CD4-positive, alpha-beta T cell (primary cell): ENCODE measurements at regions not wholly inside any gene's neighbourhood (a gene's known extent, or its start where the extent isn't known, plus 50 kb on each side); places are given as distances from the start of the nearest gene placed in this dataset.
"Not testable (repeated sequence)": the region's sequence is repeated elsewhere in the genome, so short reads cannot be mapped to it uniquely, and the experiment has no call there.

ENCODE experiments used
- ATAC-seq: fragments of 200-7000 bp; cut with Tn5 transposase; one replicate; pipeline ENCODE4 v1.10.0; 2022; ENCODE audit warnings: mild to moderate bottlenecking; ENCODE audit not compliant: poor library complexity
- CTCF ChIA-PET: fragments of 350-600 bp; sonication (Branson Sonifier 250); formaldehyde crosslinking; loops from one replicate; lab custom pipeline; 2021; ENCODE audit warnings: antibody characterized with exemption, inconsistent platforms; lab: Charles Lee
- POLR2A ChIA-PET: fragments of 350-600 bp; sonication (Branson Sonifier 250); formaldehyde crosslinking; loops from one replicate; lab custom pipeline; 2021; ENCODE audit warnings: antibody characterized with exemption, inconsistent platforms; lab: Charles Lee
- DNase-seq, 14 experiments: peaks; one replicate each; pipeline ENCODE4 v3.0.0-alpha.2; 2013 to 2020; ENCODE audit warnings: mixed read lengths in 2 of 14
- H3K27ac ChIP-seq, 2 donors: one replicate each; pipeline versions ENCODE4 v1.5.1 to v1.7.0; 2013; ENCODE audit warnings: low read length in 2 of 2, low read depth in 1 of 2, mild to moderate bottlenecking in 1 of 2
- H3K27me3 ChIP-seq, 2 experiments: 1 replicate in 1 of 2; 2 replicates in 1 of 2; pipeline versions ENCODE4 v1.6.1 to v1.7.0; 2013; ENCODE audit warnings: low read length in 2 of 2, control low read depth in 1 of 2, mild to moderate bottlenecking in 1 of 2, moderate library complexity in 1 of 2; ENCODE audit not compliant: insufficient read depth in 2 of 2, control insufficient read depth in 1 of 2
- H3K36me3 ChIP-seq: one replicate; pipeline ENCODE4 v1.6.1; 2013; ENCODE audit warnings: low read length, control low read depth; ENCODE audit not compliant: insufficient read depth
- H3K4me1 ChIP-seq: one replicate; pipeline ENCODE4 v1.6.1; 2013; ENCODE audit warnings: low read length, control low read depth; ENCODE audit not compliant: insufficient read depth
- H3K4me3 ChIP-seq: one replicate; pipeline ENCODE4 v1.5.1; 2013; ENCODE audit warnings: mild to moderate bottlenecking, low read length, moderate library complexity
- H3K9me3 ChIP-seq, 2 experiments: 1 replicate in 1 of 2; 2 replicates in 1 of 2; pipeline versions ENCODE4 v1.6.1 to v1.7.0; 2013; ENCODE audit warnings: low read length in 2 of 2, mild to moderate bottlenecking in 2 of 2, control low read depth in 1 of 2, moderate library complexity in 1 of 2; ENCODE audit not compliant: control insufficient read depth in 1 of 2, insufficient read depth in 1 of 2
- H3K27ac Mint-ChIP-seq: one replicate; pipeline ENCODE4 v1.8.0; 2020; ENCODE audit warnings: mixed read lengths
- H3K27me3 Mint-ChIP-seq: one replicate; pipeline ENCODE4 v1.8.0; 2021; ENCODE audit warnings: mixed read lengths
- H3K36me3 Mint-ChIP-seq: one replicate; pipeline ENCODE4 v1.8.0; 2021; ENCODE audit warnings: low read depth, mixed read lengths
- H3K4me1 Mint-ChIP-seq: one replicate; pipeline ENCODE4 v1.8.0; 2021; ENCODE audit warnings: low read depth, mixed read lengths
- H3K4me3 Mint-ChIP-seq: one replicate; pipeline ENCODE4 v1.8.0; 2020; ENCODE audit warnings: mild to moderate bottlenecking, mixed read lengths
- H3K9me3 Mint-ChIP-seq: one replicate; pipeline ENCODE4 v1.8.0; 2020; ENCODE audit warnings: mixed read lengths
- intact Hi-C, 2 experiments: fragments of 100-400 bp; cut with DNase I in 1 of 2; cut with micrococcal nuclease in 1 of 2; formaldehyde crosslinking; loops; one replicate each; pipeline versions ENCODE4 v1.15.1 to v1.9.0; 2023 to 2025; cut with DNase I, micrococcal nuclease
- TF ChIP-seq, protein P1 (sequence below): fragments of 200-600 bp; IDR thresholded peaks from one replicate; pipeline ENCODE4 v1.8.0; 2022; ENCODE audit warnings: antibody characterized with exemption, mild to moderate bottlenecking

DNA sequence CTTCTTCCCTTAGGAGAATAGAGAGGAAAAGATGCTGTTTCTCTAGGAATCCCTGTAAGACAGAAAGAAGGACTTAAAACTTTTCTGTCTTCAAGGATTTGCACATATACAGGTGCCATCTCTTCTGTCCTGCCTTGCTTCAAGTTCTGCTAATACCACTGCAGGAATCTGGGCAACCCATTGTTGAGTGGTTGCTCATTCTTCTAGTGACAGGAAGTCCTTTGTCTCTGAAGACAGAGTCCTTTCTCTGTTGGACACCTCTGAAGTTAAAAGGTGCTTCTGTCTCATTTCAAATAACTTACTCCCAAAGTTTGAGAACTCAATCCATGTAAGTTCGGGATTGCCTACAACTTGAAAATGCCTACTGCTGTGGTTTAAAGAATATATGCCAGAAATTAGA lies 114.4 kb upstream of the TMTC4 start:
- TF ChIP-seq, protein P1, sequence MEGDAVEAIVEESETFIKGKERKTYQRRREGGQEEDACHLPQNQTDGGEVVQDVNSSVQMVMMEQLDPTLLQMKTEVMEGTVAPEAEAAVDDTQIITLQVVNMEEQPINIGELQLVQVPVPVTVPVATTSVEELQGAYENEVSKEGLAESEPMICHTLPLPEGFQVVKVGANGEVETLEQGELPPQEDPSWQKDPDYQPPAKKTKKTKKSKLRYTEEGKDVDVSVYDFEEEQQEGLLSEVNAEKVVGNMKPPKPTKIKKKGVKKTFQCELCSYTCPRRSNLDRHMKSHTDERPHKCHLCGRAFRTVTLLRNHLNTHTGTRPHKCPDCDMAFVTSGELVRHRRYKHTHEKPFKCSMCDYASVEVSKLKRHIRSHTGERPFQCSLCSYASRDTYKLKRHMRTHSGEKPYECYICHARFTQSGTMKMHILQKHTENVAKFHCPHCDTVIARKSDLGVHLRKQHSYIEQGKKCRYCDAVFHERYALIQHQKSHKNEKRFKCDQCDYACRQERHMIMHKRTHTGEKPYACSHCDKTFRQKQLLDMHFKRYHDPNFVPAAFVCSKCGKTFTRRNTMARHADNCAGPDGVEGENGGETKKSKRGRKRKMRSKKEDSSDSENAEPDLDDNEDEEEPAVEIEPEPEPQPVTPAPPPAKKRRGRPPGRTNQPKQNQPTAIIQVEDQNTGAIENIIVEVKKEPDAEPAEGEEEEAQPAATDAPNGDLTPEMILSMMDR: no peak
- CTCF ChIA-PET: no interaction called here
- no peak overlapping the region for H3K4me3 Mint-ChIP-seq

DNA sequence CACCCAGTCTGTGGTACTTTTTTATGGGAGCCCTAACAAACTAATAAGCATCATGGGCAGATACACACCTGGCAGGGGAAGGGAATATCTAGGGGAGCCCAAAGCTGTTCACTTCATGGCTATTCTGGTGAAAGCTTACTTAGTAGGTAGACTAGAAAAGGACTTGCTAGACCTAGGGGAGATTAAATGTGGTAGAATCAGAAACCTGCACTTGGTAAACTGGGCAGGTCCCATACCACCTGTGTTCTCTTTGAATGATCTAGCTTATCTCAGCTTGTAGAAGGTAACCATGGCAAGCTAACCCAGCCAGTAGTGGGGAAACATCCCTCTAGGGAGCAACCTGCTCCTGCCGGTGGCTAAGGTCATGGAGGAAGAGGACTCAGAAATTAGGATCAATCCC lies 113.9 kb upstream of the TMTC4 start:
- DNase-seq (no peak), ATAC-seq (no peak)
- peaks cover 0 to 3% of the 10 kb centered on the region in 2 experiments for H3K9me3 ChIP-seq
- ChIA-PET POLR2A (no interaction called here), CTCF (no interaction called here)
- no peaks in the 10 kb centered on the region for H3K4me1 ChIP-seq
- Mint-ChIP-seq H3K36me3 (no peaks in the 10 kb centered on the region), H3K9me3 (peaks cover 3% of the 10 kb centered on the region), H3K27ac (no peak overlapping the region), H3K4me3 (no peak overlapping the region), H3K4me1 (no peaks in the 10 kb centered on the region), H3K27me3 (peaks cover 58% of the 10 kb centered on the region)
- H3K4me3 ChIP-seq: no peak overlapping the region
- H3K27ac ChIP-seq: no peak overlapping the region
- intact Hi-C loops: no loop called here
- TF ChIP-seq, protein P1: no peak
- peaks cover 7 to 11% of the 10 kb centered on the region in 2 experiments for H3K27me3 ChIP-seq
- H3K36me3 ChIP-seq: no peaks in the 10 kb centered on the region

More for the DNA sequence above, 114.4 kb upstream of the TMTC4 start:
- no peak overlapping the region for H3K27ac Mint-ChIP-seq
- H3K4me1 ChIP-seq: no peaks in the 10 kb centered on the region
- H3K9me3 ChIP-seq: peaks cover 1 to 3% of the 10 kb centered on the region in 2 experiments
- no peak overlapping the region for H3K27ac ChIP-seq
- intact Hi-C loops: no loop called here
- DNase-seq: no peak
- no peak for ATAC-seq
- peaks cover 62% of the 10 kb centered on the region for H3K27me3 Mint-ChIP-seq
- peaks cover 3% of the 10 kb centered on the region for H3K9me3 Mint-ChIP-seq
- no peaks in the 10 kb centered on the region for H3K36me3 ChIP-seq
- no peaks in the 10 kb centered on the region for H3K36me3 Mint-ChIP-seq
- H3K27me3 ChIP-seq: peaks cover 7 to 11% of the 10 kb centered on the region in 2 experiments
- POLR2A ChIA-PET: no interaction called here
- H3K4me3 ChIP-seq: no peak overlapping the region
- no peaks in the 10 kb centered on the region for H3K4me1 Mint-ChIP-seq

GRCh38 chr13:100787899-100788298 lies 113.3 kb upstream of the TMTC4 start:
- ATAC-seq (no peak), DNase-seq (no peak)
- Mint-ChIP-seq H3K36me3 (no peaks in the 10 kb centered on the region), H3K9me3 (peaks cover 3% of the 10 kb centered on the region), H3K4me3 (no peak overlapping the region), H3K27me3 (peaks cover 57% of the 10 kb centered on the region), H3K27ac (no peak overlapping the region), H3K4me1 (no peaks in the 10 kb centered on the region)
- intact Hi-C loops: no loop called here
- Histone ChIP-seq H3K4me3 (no peak overlapping the region), H3K36me3 (no peaks in the 10 kb centered on the region), H3K27ac (no peak overlapping the region), H3K9me3 (peaks cover 0 to 3% of the 10 kb centered on the region in 2 experiments), H3K27me3 (peaks cover 7 to 11% of the 10 kb centered on the region in 2 experiments), H3K4me1 (no peaks in the 10 kb centered on the region)
- POLR2A ChIA-PET: no interaction called here
- CTCF ChIA-PET: no interaction called here
- TF ChIP-seq, protein P1: no peak

DNA sequence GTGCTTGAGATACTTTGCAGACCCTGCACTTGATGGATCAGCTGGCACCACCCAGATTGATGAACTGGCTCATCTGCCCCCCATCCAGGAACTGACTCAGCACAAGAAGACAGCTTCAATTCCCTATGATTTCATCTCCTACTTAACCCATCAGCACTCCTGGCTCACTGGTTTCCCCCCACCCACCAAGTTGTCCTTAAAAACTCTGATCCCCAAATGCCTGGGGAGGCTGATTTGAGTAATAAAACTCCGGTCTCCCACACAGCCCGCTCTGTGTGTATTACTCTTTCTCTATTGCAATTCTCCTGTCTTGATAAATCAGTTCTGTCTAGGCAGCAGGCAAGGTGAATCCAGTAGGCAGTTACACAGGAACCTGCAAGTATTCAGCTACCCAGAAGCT lies 102.1 kb upstream of the TMTC4 start:
- H3K9me3 ChIP-seq, DNase-seq, ATAC-seq, H3K4me1 Mint-ChIP-seq, H3K4me1 ChIP-seq, CTCF ChIA-PET, intact Hi-C loops, H3K4me3 Mint-ChIP-seq, H3K27ac ChIP-seq, H3K27me3 Mint-ChIP-seq, H3K4me3 ChIP-seq, H3K36me3 ChIP-seq, H3K27ac Mint-ChIP-seq, POLR2A ChIA-PET, H3K36me3 Mint-ChIP-seq, H3K9me3 Mint-ChIP-seq, H3K27me3 ChIP-seq: not testable (repeated sequence)
